GM23338 (cell line): ENCODE measurements at regions not wholly inside any gene's neighbourhood (a gene's known extent, or its start where the extent isn't known, plus 50 kb on each side); places are given as distances from the start of the nearest gene placed in this dataset.

ENCODE experiments used
- CREB1 ChIP-seq: fragments of 250-450 bp; sonication (Bioruptor Pico); IDR thresholded peaks from 2 replicates; pipeline ENCODE4 v1.5.0; 2020; ENCODE audit warnings: low read depth, mild to moderate bottlenecking, moderate library complexity
- CTCF ChIP-seq, 2 experiments: fragments of 200-600 bp in 1 of 2; sonication (generic) in 1 of 2; conservative IDR thresholded peaks; 2 replicates each; pipeline versions ENCODE4 v1.5.1 to v1.6.1; 2016 to 2017; ENCODE audit warnings: antibody characterized with exemption in 2 of 2, low read depth in 2 of 2, mild to moderate bottlenecking in 2 of 2, moderate library complexity in 1 of 2
- EZH2 ChIP-seq: fragments of 200-600 bp; sonication (generic); IDR thresholded peaks from one replicate; pipeline ENCODE4 v1.8.0; 2017; ENCODE audit warnings: antibody characterized with exemption, mild to moderate bottlenecking, low read depth; ENCODE audit not compliant: unreplicated experiment
- EZH2phosphoT487 ChIP-seq: fragments of 200-600 bp; sonication (generic); IDR thresholded peaks from one replicate; pipeline ENCODE4 v1.8.1; 2018; ENCODE audit warnings: antibody characterized with exemption; ENCODE audit not compliant: unreplicated experiment
- JUNB ChIP-seq: IDR thresholded peaks from one replicate; pipeline ENCODE4 v1.6.1; 2016; ENCODE audit warnings: antibody characterized with exemption; ENCODE audit not compliant: unreplicated experiment
- POLR2AphosphoS5 ChIP-seq: IDR thresholded peaks from 2 replicates; pipeline ENCODE4 v1.6.1; 2016; ENCODE audit warnings: antibody characterized with exemption, low read depth
- REST ChIP-seq: IDR thresholded peaks from one replicate; pipeline ENCODE4 v1.6.1; 2018; ENCODE audit warnings: antibody characterized with exemption; ENCODE audit not compliant: unreplicated experiment
- STAT1 ChIP-seq: IDR thresholded peaks from one replicate; pipeline ENCODE4 v1.6.1; 2016; ENCODE audit warnings: antibody characterized with exemption; ENCODE audit not compliant: unreplicated experiment
- ZNF114 ChIP-seq: fragments of 250-450 bp; sonication (Bioruptor Pico); IDR thresholded peaks from 2 replicates; pipeline ENCODE4 v1.5.0; 2020; ENCODE audit warnings: mild to moderate bottlenecking, moderate library complexity
- TF ChIP-seq, protein P1 (sequence below): IDR thresholded peaks from 2 replicates; pipeline ENCODE4 v1.6.1; 2016; ENCODE audit warnings: antibody characterized with exemption

GRCh38 chr17:73929860-73930430 is 273.5 kb upstream of the RPL38 start:
- TF ChIP-seq CTCF (conservative IDR thresholded peaks at IDR 0.05; ENCODE audit: low read depth in 2 of 2) (peak in 1 of 2 experiments; percentile 19; a peak in 2 of 4 replicates), POLR2AphosphoS5 (no peak), REST (no peak), EZH2 (no peak), EZH2phosphoT487 (no peak), ZNF114 (CRISPR knock-in tag) (no peak), CREB1 (CRISPR knock-in tag) (no peak), JUNB (no peak), STAT1 (no peak)
- TF ChIP-seq, protein P1, sequence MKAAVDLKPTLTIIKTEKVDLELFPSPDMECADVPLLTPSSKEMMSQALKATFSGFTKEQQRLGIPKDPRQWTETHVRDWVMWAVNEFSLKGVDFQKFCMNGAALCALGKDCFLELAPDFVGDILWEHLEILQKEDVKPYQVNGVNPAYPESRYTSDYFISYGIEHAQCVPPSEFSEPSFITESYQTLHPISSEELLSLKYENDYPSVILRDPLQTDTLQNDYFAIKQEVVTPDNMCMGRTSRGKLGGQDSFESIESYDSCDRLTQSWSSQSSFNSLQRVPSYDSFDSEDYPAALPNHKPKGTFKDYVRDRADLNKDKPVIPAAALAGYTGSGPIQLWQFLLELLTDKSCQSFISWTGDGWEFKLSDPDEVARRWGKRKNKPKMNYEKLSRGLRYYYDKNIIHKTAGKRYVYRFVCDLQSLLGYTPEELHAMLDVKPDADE = no peak
